OCI-LY7 (cell line): ENCODE measurements at regions not wholly inside any gene's neighbourhood (a gene's known extent, or its start where the extent isn't known, plus 50 kb on each side); places are given as distances from the start of the nearest gene placed in this dataset.
A peak's percentile ranks its signal among the peaks of the same experiment; 100 is the strongest.

Experiments used
- BruUV-seq: library from RNA; stranded (reverse); fragments of 400-500 nt; replicated peaks from 2 replicates; lab custom pipeline; 2021; lab: Mats Ljungman, UMichigan
- CTCF ChIA-PET: fragments of 300-600 bp; sonication (Branson Sonifier 250); formaldehyde crosslinking; loops from one replicate; lab custom pipeline; 2022; ENCODE audit warnings: antibody characterized with exemption; ENCODE audit not compliant: unreplicated experiment; lab: Charles Lee
- POLR2A ChIA-PET: fragments of 300-600 bp; sonication (Branson Sonifier 250); formaldehyde crosslinking; loops from one replicate; lab custom pipeline; 2022; ENCODE audit warnings: antibody characterized with exemption; lab: Charles Lee
- DNase-seq: peaks from one replicate; pipeline ENCODE4 v3.0.0-alpha.2; 2015; ENCODE audit warnings: low spot score
- H2AFZ ChIP-seq: fragments of 200-600 bp; sonication (generic), shearing (Covaris generic); 2 replicates; pipeline ENCODE4 v1.6.1; 2014; ENCODE audit warnings: mild to moderate bottlenecking, antibody characterized with exemption, low read length, moderate library complexity
- H3K27ac ChIP-seq: fragments of 200-600 bp; sonication (generic); 2 replicates; pipeline ENCODE4 v1.5.1; 2014; ENCODE audit warnings: mixed run types, low read depth, mild to moderate bottlenecking, moderate library complexity, low read length, inconsistent platforms; ENCODE audit not compliant: poor library complexity, severe bottlenecking
- H3K36me3 ChIP-seq: fragments of 200-600 bp; sonication (generic); 2 replicates; pipeline ENCODE4 v1.6.1; 2014; ENCODE audit warnings: mild to moderate bottlenecking, antibody characterized with exemption, low read length, moderate library complexity, mixed read lengths; ENCODE audit not compliant: insufficient read depth
- H3K4me1 ChIP-seq: fragments of 200-600 bp; sonication (generic); 2 replicates; pipeline ENCODE4 v1.5.1; 2014; ENCODE audit warnings: mild to moderate bottlenecking, low read length; ENCODE audit not compliant: insufficient read depth, poor library complexity, severe bottlenecking
- H3K4me2 ChIP-seq: fragments of 200-600 bp; sonication (generic); 2 replicates; pipeline ENCODE4 v1.6.1; 2014; ENCODE audit warnings: mild to moderate bottlenecking, low read length
- H3K4me3 ChIP-seq: fragments of 200-600 bp; sonication (generic); 2 replicates; pipeline ENCODE4 v1.5.1; 2014; ENCODE audit warnings: mild to moderate bottlenecking, low read depth, low read length; ENCODE audit not compliant: poor library complexity, severe bottlenecking
- H3K79me2 ChIP-seq: fragments of 200-600 bp; sonication (generic); 2 replicates; pipeline ENCODE4 v1.6.1; 2016; ENCODE audit warnings: low read depth, mild to moderate bottlenecking, low read length, moderate library complexity, mixed read lengths; ENCODE audit not compliant: insufficient read depth
- H3K9me2 ChIP-seq: fragments of 200-600 bp; sonication (generic); 2 replicates; pipeline ENCODE4 v1.6.1; 2016; ENCODE audit warnings: mild to moderate bottlenecking, low read length, mixed read lengths; ENCODE audit not compliant: insufficient read depth
- H3K9me3 ChIP-seq: fragments of 200-600 bp; sonication (generic); 2 replicates; pipeline ENCODE4 v1.6.1; 2014; ENCODE audit warnings: mild to moderate bottlenecking, mixed run types, low read length, mixed read lengths
- H4K20me1 ChIP-seq: fragments of 200-600 bp; sonication (generic); 2 replicates; pipeline ENCODE4 v1.6.1; 2014; ENCODE audit warnings: mild to moderate bottlenecking, antibody characterized with exemption, low read length, moderate library complexity, mixed read lengths; ENCODE audit not compliant: insufficient read depth
- CTCF ChIP-seq: fragments of 200-600 bp; sonication (generic); conservative IDR thresholded peaks from 2 replicates; pipeline ENCODE4 v1.5.1; 2014; ENCODE audit warnings: mild to moderate bottlenecking, antibody characterized with exemption, low read length, moderate library complexity, mixed read lengths
- EZH2phosphoT487 ChIP-seq: fragments of 200-600 bp; sonication (generic); IDR thresholded peaks from 2 replicates; pipeline ENCODE4 v1.6.1; 2018; ENCODE audit warnings: low read depth, borderline replicate concordance, mild to moderate bottlenecking, mixed run types, antibody characterized with exemption, low read length, moderate library complexity, mixed read lengths
- intact Hi-C: fragments of 100-400 bp; cut with micrococcal nuclease; formaldehyde crosslinking; loops from one replicate; pipeline ENCODE4 v1.10.0; 2022; ENCODE audit not compliant: unreplicated experiment

DNA sequence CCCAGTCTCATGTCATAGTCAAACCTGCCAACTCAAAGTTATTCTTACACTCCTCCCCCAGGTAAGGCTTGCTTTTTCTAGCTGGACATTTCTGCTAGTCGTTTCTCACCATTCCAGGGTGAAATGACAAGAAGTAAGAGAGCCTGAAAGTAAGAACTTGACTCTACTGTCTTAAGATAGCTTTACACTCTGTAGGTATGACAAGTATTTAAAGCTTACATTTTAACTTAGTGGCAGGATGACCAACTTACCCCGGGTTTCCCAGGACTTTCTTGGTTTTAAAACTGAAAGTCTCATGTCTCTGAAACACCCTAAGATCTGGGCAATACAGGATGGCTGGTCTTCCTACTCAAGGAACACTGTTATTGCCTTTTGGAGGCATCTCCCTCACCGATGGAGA, 67.5 kb upstream of the PIK3R1 start:
- Histone ChIP-seq H2AFZ (no peak overlapping the region; the same call in 1 of the 2 replicates), H3K36me3 (no peaks in the 10 kb centered on the region), H3K9me3 (no peaks in the 10 kb centered on the region), H4K20me1 (no peaks in the 10 kb centered on the region), H3K4me3 (no peak overlapping the region), H3K27ac (no peak overlapping the region), H3K79me2 (no peaks in the 10 kb centered on the region), H3K9me2 (no peaks in the 10 kb centered on the region), H3K4me2 (no peak overlapping the region), H3K4me1 (no peaks in the 10 kb centered on the region)
- intact Hi-C loops, result no loop called here
- no TSS peak for BruUV-seq
- ChIA-PET POLR2A (no interaction called here), CTCF (no interaction called here)
- TF ChIP-seq EZH2phosphoT487 (no peak), CTCF (no peak)
- DNase-seq, result no peak

DNA sequence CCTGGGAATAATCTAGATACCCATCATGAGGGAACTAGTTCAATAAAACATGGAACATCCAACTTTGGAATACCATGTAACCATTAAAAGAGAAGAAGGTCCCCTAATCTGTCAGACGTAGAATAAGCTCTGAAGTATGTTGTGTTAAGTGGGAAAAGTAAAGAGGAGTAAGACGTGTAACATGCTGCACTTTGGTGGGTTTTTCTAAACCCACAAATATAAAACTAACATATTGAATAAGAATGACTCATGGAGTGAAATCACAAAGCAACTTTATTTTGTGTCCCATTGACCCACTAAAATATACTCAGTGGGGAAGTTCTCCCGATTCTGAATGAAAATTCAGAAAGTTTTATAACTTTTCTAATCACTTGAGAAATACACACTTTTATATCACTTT, 67.9 kb upstream of the PIK3R1 start:
- no peak for DNase-seq
- TF ChIP-seq EZH2phosphoT487, result no peak
- TF ChIP-seq CTCF, result no peak
- BruUV-seq, result no TSS peak
- Histone ChIP-seq H3K4me2 (no peak overlapping the region), H3K79me2 (no peaks in the 10 kb centered on the region), H3K27ac (no peak overlapping the region), H3K4me1 (no peaks in the 10 kb centered on the region), H4K20me1 (no peaks in the 10 kb centered on the region), H2AFZ (no peak overlapping the region), H3K4me3 (no peak overlapping the region), H3K9me2 (no peaks in the 10 kb centered on the region), H3K36me3 (no peaks in the 10 kb centered on the region), H3K9me3 (no peaks in the 10 kb centered on the region)
- POLR2A ChIA-PET, result no interaction called here
- CTCF ChIA-PET, result no interaction called here
- intact Hi-C loops, result no loop called here

DNA sequence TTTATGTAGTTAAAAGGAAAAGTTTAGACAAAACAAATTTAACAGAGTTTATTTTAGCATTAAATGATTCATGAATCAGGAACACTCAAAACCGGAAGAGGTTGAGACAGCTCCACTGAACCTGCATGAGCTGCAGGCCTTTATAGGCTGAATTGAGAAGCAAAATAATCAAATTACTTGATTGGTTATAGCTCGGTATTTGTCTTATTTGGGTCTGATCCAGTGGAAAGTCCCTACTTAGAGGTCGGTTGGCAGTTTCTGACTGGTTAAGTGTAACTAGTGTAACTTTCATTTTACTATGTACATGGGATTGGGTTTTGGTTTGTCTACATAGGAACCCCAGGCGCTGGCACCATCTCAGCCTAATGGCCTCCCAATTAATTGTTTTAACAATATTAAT, 74.1 kb upstream of the PIK3R1 start:
- H2AFZ ChIP-seq, result peak overlapping the region; percentile 83
- peak; percentile 11 for DNase-seq
- POLR2A ChIA-PET, result interaction anchor here (0.6 to 0.7 kb wide), 2 partner anchors 48 to 197 kb away, joined by 3 read pairs; no protein-coding TSS in a partner anchor

More for the DNA sequence above, 74.1 kb upstream of the PIK3R1 start:
- Histone ChIP-seq H3K9me2 (no peaks in the 10 kb centered on the region), H4K20me1 (no peaks in the 10 kb centered on the region), H3K36me3 (no peaks in the 10 kb centered on the region), H3K4me1 (no peaks in the 10 kb centered on the region), H3K79me2 (no peaks in the 10 kb centered on the region), H3K4me3 (no peak overlapping the region), H3K4me2 (no peak overlapping the region), H3K9me3 (no peaks in the 10 kb centered on the region), H3K27ac (no peak overlapping the region)
- BruUV-seq, result no TSS peak
- no peak for TF ChIP-seq CTCF
- no peak for TF ChIP-seq EZH2phosphoT487
- intact Hi-C loops, result no loop called here
- CTCF ChIA-PET, result no interaction called here
